T-helper 2 cell treated with Interferon-gamma antibody and Interleukin-4, amounts not matched to agents 5 μg/mL and 100 μg/mL, for 36 hours (primary cell): ENCODE measurements at regions not wholly inside any gene's neighbourhood (a gene's known extent, or its start where the extent isn't known, plus 50 kb on each side); places are given as distances from the start of the nearest gene placed in this dataset.

ENCODE experiments used
- DNase-seq: peaks from one replicate; pipeline ENCODE4 v3.0.0; 2021; ENCODE audit warnings: low spot score
- H3K27ac Mint-ChIP-seq: one replicate; pipeline ENCODE4 v1.8.0; 2021; ENCODE audit warnings: mild to moderate bottlenecking, mixed read lengths
- H3K27me3 Mint-ChIP-seq: one replicate; pipeline ENCODE4 v1.8.0; 2021; ENCODE audit warnings: low read depth, mixed read lengths
- H3K36me3 Mint-ChIP-seq: one replicate; pipeline ENCODE4 v1.8.0; 2021; ENCODE audit warnings: low read depth, mixed read lengths
- H3K4me1 Mint-ChIP-seq: one replicate; pipeline ENCODE4 v1.8.0; 2021; ENCODE audit warnings: low read depth, mixed read lengths
- H3K4me3 Mint-ChIP-seq: one replicate; pipeline ENCODE4 v1.8.0; 2022; ENCODE audit warnings: mild to moderate bottlenecking, moderate library complexity, mixed read lengths
- H3K9me3 Mint-ChIP-seq: one replicate; pipeline ENCODE4 v1.8.0; 2021; ENCODE audit warnings: mixed read lengths

- H3K36me3 Mint-ChIP-seq: no peaks in the 10 kb centered on the region
- peaks cover 20% of the 10 kb centered on the region for H3K27me3 Mint-ChIP-seq
- DNase-seq: no peak
- H3K4me3 Mint-ChIP-seq: no peak overlapping the region
- no peaks in the 10 kb centered on the region for H3K4me1 Mint-ChIP-seq
- H3K27ac Mint-ChIP-seq: no peak overlapping the region
- H3K9me3 Mint-ChIP-seq: no peaks in the 10 kb centered on the region
Observed at GRCh38 chr11:116586392-116586791, 186.4 kb downstream of the BUD13 start.

DNA sequence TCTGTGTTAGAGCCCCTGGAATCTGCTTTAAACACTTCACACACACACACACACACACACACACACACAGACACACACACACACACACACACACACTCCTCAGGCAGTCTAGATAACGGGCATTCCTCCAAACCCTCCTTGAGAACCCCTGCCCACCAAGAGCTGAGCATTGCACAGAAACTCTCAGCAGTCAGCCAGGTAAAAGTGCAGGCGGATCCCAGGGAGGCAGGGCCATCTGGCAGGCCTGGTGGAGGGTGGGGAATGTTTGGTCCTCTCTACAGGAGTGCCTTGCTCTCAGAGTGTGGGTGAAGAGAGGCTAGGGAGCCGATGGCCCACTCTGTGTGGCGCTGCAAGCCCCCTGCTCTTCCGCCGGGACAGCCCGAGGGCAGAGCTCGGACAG, 190.2 kb downstream of the BUD13 start:
- Mint-ChIP-seq H3K4me1 (no peaks in the 10 kb centered on the region), H3K36me3 (no peaks in the 10 kb centered on the region), H3K4me3 (no peak overlapping the region), H3K27ac (no peak overlapping the region), H3K27me3 (peaks cover 51% of the 10 kb centered on the region), H3K9me3 (no peaks in the 10 kb centered on the region)
- no peak for DNase-seq

GRCh38 chr11:116581349-116581748, 191.4 kb downstream of the BUD13 start:
- peaks cover 62% of the 10 kb centered on the region for H3K27me3 Mint-ChIP-seq
- DNase-seq: no peak
- H3K27ac Mint-ChIP-seq: no peak overlapping the region
- no peaks in the 10 kb centered on the region for H3K4me1 Mint-ChIP-seq
- no peak overlapping the region for H3K4me3 Mint-ChIP-seq
- no peaks in the 10 kb centered on the region for H3K9me3 Mint-ChIP-seq
- H3K36me3 Mint-ChIP-seq: no peaks in the 10 kb centered on the region

GRCh38 chr11:116580799-116581198, 192.0 kb downstream of the BUD13 start:
- Mint-ChIP-seq H3K27ac (no peak overlapping the region), H3K36me3 (no peaks in the 10 kb centered on the region), H3K4me1 (no peaks in the 10 kb centered on the region), H3K27me3 (peaks cover 62% of the 10 kb centered on the region), H3K9me3 (no peaks in the 10 kb centered on the region), H3K4me3 (no peak overlapping the region)
- no peak for DNase-seq

GRCh38 chr11:116579857-116580727, 192.7 kb downstream of the BUD13 start:
- no peaks in the 10 kb centered on the region for H3K9me3 Mint-ChIP-seq
- no peak for DNase-seq
- no peak overlapping the region for H3K4me3 Mint-ChIP-seq
- H3K27me3 Mint-ChIP-seq: peaks cover 62% of the 10 kb centered on the region
- H3K27ac Mint-ChIP-seq: no peak overlapping the region
- H3K4me1 Mint-ChIP-seq: no peaks in the 10 kb centered on the region
- no peaks in the 10 kb centered on the region for H3K36me3 Mint-ChIP-seq

GRCh38 chr11:116579031-116579653, 193.6 kb downstream of the BUD13 start:
- no peak for DNase-seq
- Mint-ChIP-seq H3K27ac (no peak overlapping the region), H3K9me3 (no peaks in the 10 kb centered on the region), H3K4me3 (no peak overlapping the region), H3K4me1 (no peaks in the 10 kb centered on the region), H3K27me3 (peaks cover 58% of the 10 kb centered on the region), H3K36me3 (no peaks in the 10 kb centered on the region)

DNA sequence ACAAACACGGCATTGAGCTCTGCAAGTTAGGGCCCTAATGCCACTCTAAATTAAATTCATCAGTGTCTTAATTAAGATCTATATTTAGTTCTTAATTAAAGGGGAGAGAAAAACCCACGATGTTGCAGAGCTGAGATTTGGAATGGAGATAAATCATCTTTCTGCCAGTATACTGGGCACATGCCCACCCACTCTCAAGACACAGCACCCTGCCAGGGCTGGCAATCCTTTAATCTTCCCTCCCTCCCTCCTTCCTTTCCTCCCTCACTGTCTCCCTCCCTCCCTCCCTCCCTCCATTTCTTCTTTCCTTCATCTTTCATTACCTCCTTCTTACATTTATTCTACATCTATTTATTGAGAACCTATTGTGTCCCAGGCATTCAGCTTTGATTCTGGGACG, 194.8 kb downstream of the BUD13 start:
- H3K36me3 Mint-ChIP-seq: no peaks in the 10 kb centered on the region
- H3K4me3 Mint-ChIP-seq: no peak overlapping the region
- no peak overlapping the region for H3K27ac Mint-ChIP-seq
- H3K9me3 Mint-ChIP-seq: no peaks in the 10 kb centered on the region
- peaks cover 52% of the 10 kb centered on the region for H3K27me3 Mint-ChIP-seq
- no peaks in the 10 kb centered on the region for H3K4me1 Mint-ChIP-seq
- no peak for DNase-seq

DNA sequence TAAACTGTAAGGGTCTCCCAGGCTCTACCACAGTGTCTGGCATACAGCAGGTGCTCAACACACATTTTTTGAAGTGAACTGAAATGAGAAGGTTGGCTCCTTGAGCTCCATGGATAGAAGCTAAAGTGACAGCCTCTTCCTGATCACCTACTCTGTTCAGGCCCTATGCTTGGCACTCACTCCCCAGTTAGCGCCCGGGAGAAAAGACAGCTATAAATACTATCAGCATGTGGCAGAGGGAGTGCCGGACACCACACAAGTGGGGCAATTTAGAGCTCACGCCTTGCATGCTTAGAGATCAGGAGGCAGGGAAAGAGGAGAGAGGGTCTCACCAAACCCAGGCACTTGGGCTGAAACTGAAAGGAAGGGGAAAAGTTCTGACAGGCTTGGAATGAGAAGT, 195.5 kb downstream of the BUD13 start:
- no peak for DNase-seq
- no peak overlapping the region for H3K27ac Mint-ChIP-seq
- H3K4me1 Mint-ChIP-seq: no peaks in the 10 kb centered on the region
- peaks cover 51% of the 10 kb centered on the region for H3K27me3 Mint-ChIP-seq
- H3K4me3 Mint-ChIP-seq: no peak overlapping the region
- H3K36me3 Mint-ChIP-seq: no peaks in the 10 kb centered on the region
- H3K9me3 Mint-ChIP-seq: no peaks in the 10 kb centered on the region

DNA sequence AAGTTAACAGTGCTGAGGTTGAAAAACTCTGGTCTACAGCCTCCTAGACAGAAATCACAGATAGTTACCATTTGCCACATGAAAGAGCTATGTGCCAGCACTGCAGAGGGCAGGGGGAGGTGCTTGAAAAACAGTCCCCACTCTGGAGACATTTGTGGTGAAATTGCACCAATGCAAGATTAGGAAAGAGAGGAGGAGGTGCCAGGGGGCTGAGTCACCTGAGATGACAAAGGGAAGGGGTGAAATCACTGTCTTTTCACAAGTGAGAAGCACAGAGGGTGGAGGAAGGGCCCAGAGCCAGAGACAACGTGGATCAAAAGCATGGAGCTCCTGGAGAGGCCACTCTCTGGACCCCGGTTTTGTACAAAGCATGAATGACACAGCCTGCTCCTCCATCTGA, 196.3 kb downstream of the BUD13 start:
- no peaks in the 10 kb centered on the region for H3K36me3 Mint-ChIP-seq
- no peaks in the 10 kb centered on the region for H3K4me1 Mint-ChIP-seq
- H3K9me3 Mint-ChIP-seq: no peaks in the 10 kb centered on the region
- no peak overlapping the region for H3K4me3 Mint-ChIP-seq
- no peak for DNase-seq
- no peak overlapping the region for H3K27ac Mint-ChIP-seq
- peaks cover 43% of the 10 kb centered on the region for H3K27me3 Mint-ChIP-seq

DNA sequence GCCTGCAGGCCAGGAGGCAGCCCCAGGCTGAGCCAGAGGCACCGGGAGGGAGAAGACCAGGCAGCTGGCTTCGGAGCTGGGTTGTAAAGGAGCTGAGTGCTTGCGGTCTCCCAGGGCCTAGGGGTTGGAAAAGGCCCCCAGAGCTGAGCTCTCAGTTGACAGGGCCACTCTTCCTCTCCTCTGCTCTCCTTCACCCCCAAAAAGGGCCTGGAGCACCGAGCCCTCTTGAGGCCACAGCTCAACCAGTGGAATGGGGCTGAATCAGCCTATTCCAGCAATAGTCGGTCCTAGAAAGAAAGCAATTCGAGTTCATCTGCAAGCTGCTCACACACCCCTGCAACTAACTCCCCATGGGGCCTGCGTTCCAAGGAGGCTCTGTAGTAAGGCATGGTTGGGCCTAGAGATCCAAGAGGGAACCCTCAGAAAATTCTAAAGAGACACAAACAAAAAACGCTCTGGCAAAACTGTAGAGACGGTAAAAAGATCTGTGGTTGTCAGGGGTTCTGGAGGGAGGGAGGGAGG, 205.0 kb downstream of the BUD13 start:
- Mint-ChIP-seq H3K9me3 (no peaks in the 10 kb centered on the region), H3K4me3 (no peak overlapping the region), H3K36me3 (no peaks in the 10 kb centered on the region), H3K27me3 (no peaks in the 10 kb centered on the region), H3K4me1 (no peaks in the 10 kb centered on the region), H3K27ac (no peak overlapping the region)
- no peak for DNase-seq

DNA sequence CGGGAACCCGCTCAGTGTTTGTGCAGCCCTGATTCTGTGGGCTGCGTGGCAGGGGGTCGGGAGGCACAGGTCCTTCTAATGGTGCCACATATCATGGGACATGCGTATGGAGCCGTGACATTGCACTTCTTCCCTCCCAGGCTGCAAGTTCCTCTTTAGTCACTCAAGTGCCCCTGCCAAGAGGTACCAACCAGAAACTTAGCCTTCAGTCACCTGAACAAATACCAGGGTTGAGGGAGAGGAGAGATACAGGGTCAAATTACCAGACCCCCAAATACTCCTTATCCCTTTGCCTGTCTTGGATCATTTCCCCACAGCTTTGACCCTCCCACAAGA, 209.1 kb downstream of the BUD13 start:
- H3K27me3 Mint-ChIP-seq: no peaks in the 10 kb centered on the region
- H3K27ac Mint-ChIP-seq: no peak overlapping the region
- DNase-seq: no peak
- no peak overlapping the region for H3K4me3 Mint-ChIP-seq
- no peaks in the 10 kb centered on the region for H3K4me1 Mint-ChIP-seq
- no peaks in the 10 kb centered on the region for H3K9me3 Mint-ChIP-seq
- no peaks in the 10 kb centered on the region for H3K36me3 Mint-ChIP-seq

DNA sequence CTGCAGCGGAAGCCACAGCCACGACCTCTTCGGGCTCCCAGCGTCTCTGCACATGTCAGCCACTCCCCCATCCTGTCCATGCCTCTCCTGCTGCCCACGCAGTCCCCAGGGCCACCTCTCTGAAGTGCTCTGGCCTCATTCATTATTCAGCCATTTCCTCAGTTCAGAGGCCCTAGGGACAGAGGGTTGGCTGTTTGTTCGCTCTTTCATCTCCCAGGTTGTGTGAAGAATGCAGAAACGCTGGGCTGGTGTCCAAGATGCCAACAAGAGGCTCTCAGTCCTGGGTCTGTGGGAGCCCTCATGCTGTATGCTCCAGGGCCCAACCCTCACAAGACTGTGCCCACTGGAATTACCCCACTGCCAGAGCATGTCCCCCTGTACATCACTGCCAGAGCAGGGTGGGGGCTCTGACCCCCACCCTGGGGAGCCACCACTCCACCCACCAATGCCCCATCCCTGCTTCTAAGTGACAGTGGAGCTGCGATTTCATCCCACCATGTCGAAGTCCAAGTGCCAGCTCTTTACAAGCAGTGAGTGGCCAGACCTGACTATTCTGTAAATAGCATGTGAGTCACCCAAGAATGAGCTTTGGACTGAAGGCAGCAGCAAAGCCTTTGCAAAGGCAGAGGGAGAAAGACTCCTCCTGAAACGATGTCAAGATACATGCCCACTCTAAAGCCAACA, 209.6 kb downstream of the BUD13 start:
- Mint-ChIP-seq H3K9me3 (no peaks in the 10 kb centered on the region), H3K27ac (no peak overlapping the region), H3K4me1 (no peaks in the 10 kb centered on the region), H3K36me3 (no peaks in the 10 kb centered on the region), H3K4me3 (no peak overlapping the region), H3K27me3 (no peaks in the 10 kb centered on the region)
- no peak for DNase-seq

DNA sequence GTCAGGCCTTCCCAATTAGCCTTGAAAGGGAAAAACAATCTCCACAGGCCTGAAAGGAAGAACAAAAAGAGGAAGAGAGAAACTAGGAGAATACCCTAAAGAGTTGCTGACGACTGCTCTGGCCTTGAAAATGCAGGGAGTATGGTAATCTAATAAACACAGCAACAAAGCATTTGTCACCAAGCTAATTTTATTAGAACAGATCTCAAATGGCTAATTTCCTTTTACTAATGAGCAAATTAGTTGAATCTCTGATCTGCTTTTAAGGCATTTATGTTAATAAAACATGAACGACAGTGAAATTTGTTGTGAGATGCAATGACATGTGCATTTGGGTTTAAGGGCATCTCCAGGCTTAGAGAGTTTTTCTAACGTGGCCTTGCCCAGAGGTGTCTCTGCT, 212.2 kb downstream of the BUD13 start:
- H3K4me3 Mint-ChIP-seq: no peak overlapping the region
- no peak overlapping the region for H3K27ac Mint-ChIP-seq
- H3K36me3 Mint-ChIP-seq: no peaks in the 10 kb centered on the region
- H3K9me3 Mint-ChIP-seq: no peaks in the 10 kb centered on the region
- DNase-seq: no peak
- H3K4me1 Mint-ChIP-seq: no peaks in the 10 kb centered on the region
- H3K27me3 Mint-ChIP-seq: no peaks in the 10 kb centered on the region

GRCh38 chr11:116558504-116559211, 214.1 kb downstream of the BUD13 start:
- Mint-ChIP-seq H3K9me3 (no peaks in the 10 kb centered on the region), H3K4me1 (no peaks in the 10 kb centered on the region), H3K27ac (no peak overlapping the region), H3K4me3 (no peak overlapping the region), H3K36me3 (no peaks in the 10 kb centered on the region), H3K27me3 (no peaks in the 10 kb centered on the region)
- DNase-seq: no peak
